Esophagus muscularis mucosa (tissue), 4 donors: ENCODE measurements at regions not wholly inside any gene's neighbourhood (a gene's known extent, or its start where the extent isn't known, plus 50 kb on each side); places are given as distances from the start of the nearest gene placed in this dataset.

ENCODE experiments used
- DNase-seq: peaks from one replicate; pipeline ENCODE4 v3.0.0-alpha.2; 2017; ENCODE audit errors: extremely low spot score
- H3K27ac ChIP-seq, 4 donors: fragments of 200-600 bp; sonication (generic); replicated peaks in 1 of 4; 1 replicate in 3 of 4; 2 replicates in 1 of 4; pipeline ENCODE4 v1.5.1; 2016 to 2019; ENCODE audit warnings: mild to moderate bottlenecking in 1 of 4
- H3K27me3 ChIP-seq, 4 donors: fragments of 200-600 bp; sonication (generic); one replicate each; pipeline versions ENCODE4 v1.5.1 to v1.6.0; 2016 to 2019
- H3K36me3 ChIP-seq, 4 donors: fragments of 200-600 bp; sonication (generic); one replicate each; pipeline ENCODE4 v1.5.1; 2016 to 2019
- H3K4me1 ChIP-seq, 4 donors: fragments of 200-600 bp; sonication (generic); one replicate each; pipeline ENCODE4 v1.5.1; 2016 to 2019
- H3K4me3 ChIP-seq, 4 donors: fragments of 200-600 bp; sonication (generic); 1 replicate in 2 of 4; 2 replicates in 2 of 4; pipeline ENCODE4 v1.5.1; 2016 to 2019; ENCODE audit warnings: mild to moderate bottlenecking in 4 of 4, moderate library complexity in 1 of 4
- H3K9me3 ChIP-seq, 4 donors: fragments of 200-600 bp; sonication (generic); 1 replicate in 3 of 4; 2 replicates in 1 of 4; pipeline ENCODE4 v1.5.1; 2016 to 2019
- EP300 ChIP-seq: sonication (generic); formaldehyde crosslinking; IDR thresholded peaks from one replicate; pipeline ENCODE4 v1.6.1; 2017; ENCODE audit warnings: antibody characterized with exemption
- POLR2A ChIP-seq: fragments of 450-650 bp; IDR thresholded peaks from one replicate; pipeline ENCODE4 v1.6.1; 2017; ENCODE audit warnings: antibody characterized with exemption, moderate library complexity, mild to moderate bottlenecking, low read depth
- POLR2AphosphoS5 ChIP-seq, 2 donors: sonication (generic); formaldehyde crosslinking; IDR thresholded peaks; one replicate each; pipeline ENCODE4 v1.6.1; 2017; ENCODE audit warnings: antibody characterized with exemption in 2 of 2
- WGBS: methylation state at CpG from one replicate; pipeline ENCODE4 v1.1.5; 2018; 5-methylcytosine and 5-hydroxymethylcytosine counted together
- intact Hi-C: fragments of 100-400 bp; cut with DNase I; formaldehyde crosslinking; loops from one replicate; pipeline ENCODE4 v1.15.1; 2023
- TF ChIP-seq, protein P1 (sequence below), 3 experiments: fragments of 200-600 bp in 2 of 3; fragments of 450-650 bp in 1 of 3; sonication (generic) in 2 of 3; IDR thresholded peaks; one replicate each; pipeline ENCODE4 v1.5.1; 2017 to 2019; ENCODE audit warnings: antibody characterized with exemption in 3 of 3, mild to moderate bottlenecking in 2 of 3, moderate library complexity in 1 of 3

DNA sequence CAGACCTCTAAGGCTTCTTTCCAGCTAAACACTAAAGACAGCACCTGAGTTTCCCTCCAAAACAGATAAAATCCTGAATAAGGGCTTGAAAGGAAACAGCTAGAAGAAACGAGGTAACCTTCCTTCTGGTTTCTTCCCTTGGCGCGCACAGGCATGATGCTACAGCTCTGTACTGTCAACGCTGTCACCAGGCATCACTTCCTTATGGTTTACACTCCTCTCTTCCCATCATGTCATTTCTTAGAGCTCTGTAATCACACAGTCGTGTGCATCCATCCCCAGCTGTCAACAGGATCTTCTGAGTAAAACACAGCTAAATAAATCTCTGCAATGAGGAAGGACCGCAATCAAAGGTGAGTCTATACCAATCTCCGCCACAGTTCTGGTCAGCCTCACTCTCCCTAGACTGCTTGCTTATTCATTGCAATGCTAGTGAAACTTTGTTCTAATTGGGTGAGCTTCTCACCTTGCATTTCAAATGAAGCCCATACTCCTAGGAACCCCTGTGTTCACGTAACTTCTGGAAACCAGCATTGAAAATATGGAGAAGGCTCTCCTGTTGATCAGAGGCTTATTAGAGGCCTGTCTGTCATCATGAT, 162.6 kb upstream of the DTNBP1 start:
- intact Hi-C loops: no loop called here

DNA sequence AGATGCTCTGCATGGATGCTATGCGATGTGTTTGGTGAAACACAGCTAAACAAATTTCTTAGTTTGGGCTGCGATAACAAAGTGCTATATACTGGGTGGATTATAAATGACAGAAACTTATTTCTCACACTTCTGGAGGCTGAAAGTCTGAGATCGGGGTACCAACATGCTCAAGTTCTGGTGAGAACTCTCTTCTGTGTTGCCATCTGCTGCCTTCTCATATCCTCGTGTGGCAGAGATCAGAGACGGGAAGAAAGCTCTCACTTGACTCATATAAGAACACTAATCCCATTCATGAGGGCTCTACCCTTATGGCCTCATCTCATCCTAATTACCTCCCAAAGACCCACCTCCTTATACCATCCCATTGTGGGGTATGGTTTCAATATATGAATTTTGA, 162.0 kb upstream of the DTNBP1 start:
- peak; percentile 12 for DNase-seq
- WGBS: 95% methylated on average over 5 of the region's 5 CpGs
- H3K9me3 ChIP-seq: no peaks in the 10 kb centered on the region
- no peak overlapping the region for H3K27ac ChIP-seq
- H3K4me1 ChIP-seq: no peaks in the 10 kb centered on the region
- TF ChIP-seq, protein P1, sequence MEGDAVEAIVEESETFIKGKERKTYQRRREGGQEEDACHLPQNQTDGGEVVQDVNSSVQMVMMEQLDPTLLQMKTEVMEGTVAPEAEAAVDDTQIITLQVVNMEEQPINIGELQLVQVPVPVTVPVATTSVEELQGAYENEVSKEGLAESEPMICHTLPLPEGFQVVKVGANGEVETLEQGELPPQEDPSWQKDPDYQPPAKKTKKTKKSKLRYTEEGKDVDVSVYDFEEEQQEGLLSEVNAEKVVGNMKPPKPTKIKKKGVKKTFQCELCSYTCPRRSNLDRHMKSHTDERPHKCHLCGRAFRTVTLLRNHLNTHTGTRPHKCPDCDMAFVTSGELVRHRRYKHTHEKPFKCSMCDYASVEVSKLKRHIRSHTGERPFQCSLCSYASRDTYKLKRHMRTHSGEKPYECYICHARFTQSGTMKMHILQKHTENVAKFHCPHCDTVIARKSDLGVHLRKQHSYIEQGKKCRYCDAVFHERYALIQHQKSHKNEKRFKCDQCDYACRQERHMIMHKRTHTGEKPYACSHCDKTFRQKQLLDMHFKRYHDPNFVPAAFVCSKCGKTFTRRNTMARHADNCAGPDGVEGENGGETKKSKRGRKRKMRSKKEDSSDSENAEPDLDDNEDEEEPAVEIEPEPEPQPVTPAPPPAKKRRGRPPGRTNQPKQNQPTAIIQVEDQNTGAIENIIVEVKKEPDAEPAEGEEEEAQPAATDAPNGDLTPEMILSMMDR (IDR thresholded peaks at IDR 0.05): no peak
- TF ChIP-seq POLR2A (no peak), EP300 (no peak), POLR2AphosphoS5 (IDR thresholded peaks at IDR 0.05) (no peak)
- peaks cover 0 to 12% (median 0%) of the 10 kb centered on the region in 4 donors for H3K27me3 ChIP-seq
- intact Hi-C loops: no loop called here
- H3K36me3 ChIP-seq: no peaks in the 10 kb centered on the region
- no peak overlapping the region for H3K4me3 ChIP-seq

More for the DNA sequence above, 162.6 kb upstream of the DTNBP1 start:
- Histone ChIP-seq H3K27ac (no peak overlapping the region), H3K4me3 (no peak overlapping the region), H3K4me1 (no peaks in the 10 kb centered on the region), H3K9me3 (no peaks in the 10 kb centered on the region), H3K27me3 (peaks cover 0 to 12% (median 0%) of the 10 kb centered on the region in 4 donors), H3K36me3 (no peaks in the 10 kb centered on the region)
- peak; percentile 86 for DNase-seq
- TF ChIP-seq EP300 (no peak), POLR2A (no peak), POLR2AphosphoS5 (IDR thresholded peaks at IDR 0.05) (no peak)
- TF ChIP-seq, protein P1 (IDR thresholded peaks at IDR 0.05): no peak
- 83% methylated on average over 8 of the region's 8 CpGs for WGBS

DNA sequence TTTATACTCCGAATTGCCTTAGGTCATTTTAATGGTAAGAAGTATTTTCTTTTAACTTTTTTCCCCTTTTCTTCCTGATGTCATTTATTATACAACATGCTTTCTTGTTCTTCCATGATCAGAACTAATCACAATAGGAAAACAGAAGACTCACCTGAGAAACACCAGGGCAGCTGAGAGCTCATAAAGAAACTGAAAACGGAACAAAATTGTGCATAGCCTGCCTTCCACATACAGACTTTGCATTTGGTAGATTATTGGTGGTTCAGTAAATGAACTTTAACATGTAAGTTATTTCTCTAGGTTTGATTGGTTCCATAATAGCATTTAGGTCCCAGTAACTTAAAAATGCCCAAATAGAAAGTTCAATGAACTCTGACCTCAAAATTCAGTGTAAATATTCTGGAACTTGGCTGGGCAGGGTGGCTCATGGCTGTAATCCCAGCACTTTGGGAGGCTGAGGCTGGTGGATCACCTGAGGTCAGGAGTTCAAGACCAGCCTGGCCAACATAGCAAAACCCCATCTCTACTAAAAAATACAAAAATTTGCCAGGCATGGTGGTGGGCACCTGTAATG, 161.1 kb upstream of the DTNBP1 start:
- TF ChIP-seq POLR2A (no peak), EP300 (no peak), POLR2AphosphoS5 (IDR thresholded peaks at IDR 0.05) (no peak)
- TF ChIP-seq, protein P1 (IDR thresholded peaks at IDR 0.05): no peak
- 85% methylated on average over 2 of the region's 2 CpGs for WGBS
- DNase-seq: no peak
- no peaks in the 10 kb centered on the region for H3K9me3 ChIP-seq
- peaks cover 0 to 12% (median 0%) of the 10 kb centered on the region in 4 donors for H3K27me3 ChIP-seq
- no peaks in the 10 kb centered on the region for H3K4me1 ChIP-seq
- H3K4me3 ChIP-seq: no peak overlapping the region
- H3K27ac ChIP-seq: no peak overlapping the region
- H3K36me3 ChIP-seq: no peaks in the 10 kb centered on the region
- intact Hi-C loops: no loop called here

DNA sequence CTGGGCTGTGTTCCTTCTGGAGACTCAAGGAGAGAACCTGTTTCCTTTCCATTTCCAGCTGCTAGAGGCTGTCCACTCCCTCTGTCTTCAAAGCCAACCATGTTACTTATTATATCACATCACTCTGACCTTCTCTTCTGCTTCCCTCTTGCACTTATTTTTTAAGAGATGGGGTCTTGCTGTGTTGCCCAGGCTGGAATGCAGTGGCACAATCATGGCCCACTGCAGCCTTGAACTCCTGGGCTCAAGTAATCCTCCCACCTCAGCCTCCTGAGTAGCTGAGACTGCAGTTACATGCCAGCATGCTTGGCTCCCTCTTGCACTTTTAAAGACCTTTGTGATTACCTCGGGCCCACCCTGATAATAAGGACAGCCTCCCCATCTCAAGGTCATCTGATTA, 160.0 kb upstream of the DTNBP1 start:
- Histone ChIP-seq H3K27ac (no peak overlapping the region), H3K36me3 (no peaks in the 10 kb centered on the region), H3K9me3 (no peaks in the 10 kb centered on the region), H3K27me3 (peaks cover 0 to 12% (median 0%) of the 10 kb centered on the region in 4 donors), H3K4me3 (no peak overlapping the region), H3K4me1 (no peaks in the 10 kb centered on the region)
- intact Hi-C loops: no loop called here
- TF ChIP-seq POLR2A (no peak), EP300 (no peak), POLR2AphosphoS5 (IDR thresholded peaks at IDR 0.05) (no peak)
- TF ChIP-seq, protein P1 (IDR thresholded peaks at IDR 0.05): no peak
- DNase-seq: peak; percentile 39
- WGBS: 90% methylated on average over 1 of the region's 1 CpG
